GM04504 (cell line): ENCODE measurements at regions not wholly inside any gene's neighbourhood (a gene's known extent, or its start where the extent isn't known, plus 50 kb on each side); places are given as distances from the start of the nearest gene placed in this dataset.
"Not testable (repeated sequence)": the region's sequence is repeated elsewhere in the genome, so short reads cannot be mapped to it uniquely, and the experiment has no call there.

ENCODE experiments used
- DNase-seq: peaks from one replicate; pipeline ENCODE4 v3.0.0-alpha.2; 2012; ENCODE audit warnings: low read depth

GRCh38 chr12:46571608-46572007 lies 199.0 kb upstream of the SLC38A2 start:
- DNase-seq: no peak

- no peak for DNase-seq
Observed at GRCh38 chr12:46569826-46570439, 197.4 kb upstream of the SLC38A2 start.

GRCh38 chr12:46567667-46568066 lies 195.1 kb upstream of the SLC38A2 start:
- DNase-seq: no peak

GRCh38 chr12:46562625-46563225 lies 190.2 kb upstream of the SLC38A2 start:
- peak; percentile 62 for DNase-seq

GRCh38 chr12:46561769-46562624 lies 189.4 kb upstream of the SLC38A2 start:
- DNase-seq: not testable (repeated sequence)

GRCh38 chr12:46560874-46561273 lies 188.3 kb upstream of the SLC38A2 start:
- DNase-seq: no peak

GRCh38 chr12:46560089-46560488 lies 187.5 kb upstream of the SLC38A2 start:
- no peak for DNase-seq

- DNase-seq: no peak
Observed at GRCh38 chr12:46559311-46559710, 186.7 kb upstream of the SLC38A2 start.

GRCh38 chr12:46558677-46559076 lies 186.1 kb upstream of the SLC38A2 start:
- no peak for DNase-seq

- DNase-seq: no peak
Observed at GRCh38 chr12:46557539-46558373, 185.2 kb upstream of the SLC38A2 start.

GRCh38 chr12:46556819-46557524 lies 184.4 kb upstream of the SLC38A2 start:
- DNase-seq: peak; percentile 71

GRCh38 chr12:46556105-46556559 lies 183.6 kb upstream of the SLC38A2 start:
- DNase-seq: peak; percentile 94

- peak; percentile 78 for DNase-seq
Observed at GRCh38 chr12:46555406-46555852, 182.9 kb upstream of the SLC38A2 start.

GRCh38 chr12:46554460-46554859 lies 181.9 kb upstream of the SLC38A2 start:
- no peak for DNase-seq

- DNase-seq: no peak
Observed at GRCh38 chr12:46553911-46554310, 181.3 kb upstream of the SLC38A2 start.

- no peak for DNase-seq
Observed at GRCh38 chr12:46553266-46553665, 180.7 kb upstream of the SLC38A2 start.

GRCh38 chr12:46550266-46550879 lies 177.8 kb upstream of the SLC38A2 start:
- DNase-seq: no peak

- peak; percentile 78 for DNase-seq
Observed at GRCh38 chr12:46549527-46550265, 177.1 kb upstream of the SLC38A2 start.

- DNase-seq: no peak
Observed at GRCh38 chr12:46548605-46549071, 176.1 kb upstream of the SLC38A2 start.
